ENCODE measurements at regions not wholly inside any gene's neighbourhood (a gene's known extent, or its start where the extent isn't known, plus 50 kb on each side); places are given as distances from the start of the nearest gene placed in this dataset.

- H3K9ac ChIP-seq (ENCODE audit: low read length), result no peak overlapping the region
- H3K36me3 ChIP-seq (ENCODE audit: insufficient read depth, low read length), result no peaks in the 10 kb centered on the region
- H3K9me3 ChIP-seq (ENCODE audit: low read length), result no peaks in the 10 kb centered on the region
- H3K4me3 ChIP-seq (ENCODE audit: low read depth in 1 of 2, low read length in 2 of 2), result no peak overlapping the region
- H3K27ac ChIP-seq (ENCODE audit: low read depth, low read length), result no peak overlapping the region
- peaks cover 7% of the 10 kb centered on the region for H3K4me1 ChIP-seq (ENCODE audit: insufficient read depth, low read length)
- H3K27me3 ChIP-seq (ENCODE audit: control insufficient read depth in 1 of 2, insufficient read depth in 2 of 2, low read length in 2 of 2), result no peaks in the 10 kb centered on the region
Observed at GRCh38 chr5:39992617-39993202, 567.9 kb upstream of the DAB2 start.

GRCh38 chr5:39986614-39987013 is 561.8 kb upstream of the DAB2 start:
- Histone ChIP-seq H3K36me3 (ENCODE audit: insufficient read depth, low read length) (no peaks in the 10 kb centered on the region), H3K27me3 (ENCODE audit: control insufficient read depth in 1 of 2, insufficient read depth in 2 of 2, low read length in 2 of 2) (no peaks in the 10 kb centered on the region), H3K9ac (ENCODE audit: low read length) (no peak overlapping the region), H3K9me3 (ENCODE audit: low read length) (no peaks in the 10 kb centered on the region), H3K4me3 (ENCODE audit: low read depth in 1 of 2, low read length in 2 of 2) (no peak overlapping the region), H3K27ac (ENCODE audit: low read depth, low read length) (no peak overlapping the region), H3K4me1 (ENCODE audit: insufficient read depth, low read length) (peaks cover 20% of the 10 kb centered on the region)

GRCh38 chr5:39980056-39980455 is 555.3 kb upstream of the DAB2 start:
- Histone ChIP-seq H3K27me3 (ENCODE audit: control insufficient read depth in 1 of 2, insufficient read depth in 2 of 2, low read length in 2 of 2) (no peaks in the 10 kb centered on the region), H3K27ac (ENCODE audit: low read depth, low read length) (no peak overlapping the region), H3K9me3 (ENCODE audit: low read length) (no peaks in the 10 kb centered on the region), H3K36me3 (ENCODE audit: insufficient read depth, low read length) (no peaks in the 10 kb centered on the region), H3K4me1 (ENCODE audit: insufficient read depth, low read length) (no peaks in the 10 kb centered on the region), H3K9ac (ENCODE audit: low read length) (no peak overlapping the region), H3K4me3 (ENCODE audit: low read depth in 1 of 2, low read length in 2 of 2) (no peak overlapping the region)

GRCh38 chr5:39977066-39977655 is 552.4 kb upstream of the DAB2 start:
- Histone ChIP-seq H3K27ac (ENCODE audit: low read depth, low read length) (no peak overlapping the region), H3K4me1 (ENCODE audit: insufficient read depth, low read length) (no peaks in the 10 kb centered on the region), H3K9ac (ENCODE audit: low read length) (no peak overlapping the region), H3K9me3 (ENCODE audit: low read length) (no peaks in the 10 kb centered on the region), H3K4me3 (ENCODE audit: low read depth in 1 of 2, low read length in 2 of 2) (no peak overlapping the region), H3K27me3 (ENCODE audit: control insufficient read depth in 1 of 2, insufficient read depth in 2 of 2, low read length in 2 of 2) (no peaks in the 10 kb centered on the region), H3K36me3 (ENCODE audit: insufficient read depth, low read length) (no peaks in the 10 kb centered on the region)

- H3K4me3 ChIP-seq (ENCODE audit: low read depth in 1 of 2, low read length in 2 of 2), result no peak overlapping the region
Observed at GRCh38 chr5:39970117-39970798, 545.5 kb upstream of the DAB2 start.

GRCh38 chr5:39968381-39968780 is 543.6 kb upstream of the DAB2 start:
- H3K9ac ChIP-seq (ENCODE audit: low read length), result no peak overlapping the region

More at GRCh38 chr5:39970117-39970798, 545.5 kb upstream of the DAB2 start:
- peaks cover 4% of the 10 kb centered on the region for H3K4me1 ChIP-seq (ENCODE audit: insufficient read depth, low read length)
- no peak overlapping the region for H3K9ac ChIP-seq (ENCODE audit: low read length)
- H3K36me3 ChIP-seq (ENCODE audit: insufficient read depth, low read length), result no peaks in the 10 kb centered on the region
- no peaks in the 10 kb centered on the region for H3K9me3 ChIP-seq (ENCODE audit: low read length)
- no peak overlapping the region for H3K27ac ChIP-seq (ENCODE audit: low read depth, low read length)
- H3K27me3 ChIP-seq (ENCODE audit: control insufficient read depth in 1 of 2, insufficient read depth in 2 of 2, low read length in 2 of 2), result no peaks in the 10 kb centered on the region

GRCh38 chr5:39955156-39955555 is 530.4 kb upstream of the DAB2 start:
- Histone ChIP-seq H3K4me1 (ENCODE audit: insufficient read depth, low read length) (no peaks in the 10 kb centered on the region), H3K27me3 (ENCODE audit: control insufficient read depth in 1 of 2, insufficient read depth in 2 of 2, low read length in 2 of 2) (no peaks in the 10 kb centered on the region), H3K9ac (ENCODE audit: low read length) (no peak overlapping the region)

More at GRCh38 chr5:39968381-39968780, 543.6 kb upstream of the DAB2 start:
- no peaks in the 10 kb centered on the region for H3K9me3 ChIP-seq (ENCODE audit: low read length)
- peaks cover 4% of the 10 kb centered on the region for H3K4me1 ChIP-seq (ENCODE audit: insufficient read depth, low read length)
- H3K27me3 ChIP-seq (ENCODE audit: control insufficient read depth in 1 of 2, insufficient read depth in 2 of 2, low read length in 2 of 2), result no peaks in the 10 kb centered on the region
- H3K36me3 ChIP-seq (ENCODE audit: insufficient read depth, low read length), result no peaks in the 10 kb centered on the region
- no peak overlapping the region for H3K4me3 ChIP-seq (ENCODE audit: low read depth in 1 of 2, low read length in 2 of 2)
- H3K27ac ChIP-seq (ENCODE audit: low read depth, low read length), result no peak overlapping the region

GRCh38 chr5:39951070-39951469 is 526.3 kb upstream of the DAB2 start:
- Histone ChIP-seq H3K27me3 (ENCODE audit: control insufficient read depth in 1 of 2, insufficient read depth in 2 of 2, low read length in 2 of 2) (no peaks in the 10 kb centered on the region), H3K4me1 (ENCODE audit: insufficient read depth, low read length) (no peaks in the 10 kb centered on the region), H3K27ac (ENCODE audit: low read depth, low read length) (no peak overlapping the region), H3K4me3 (ENCODE audit: low read depth in 1 of 2, low read length in 2 of 2) (no peak overlapping the region), H3K36me3 (ENCODE audit: insufficient read depth, low read length) (no peaks in the 10 kb centered on the region), H3K9me3 (ENCODE audit: low read length) (no peaks in the 10 kb centered on the region), H3K9ac (ENCODE audit: low read length) (no peak overlapping the region)

More at GRCh38 chr5:39955156-39955555, 530.4 kb upstream of the DAB2 start:
- no peak overlapping the region for H3K27ac ChIP-seq (ENCODE audit: low read depth, low read length)
- no peaks in the 10 kb centered on the region for H3K36me3 ChIP-seq (ENCODE audit: insufficient read depth, low read length)
- H3K4me3 ChIP-seq (ENCODE audit: low read depth in 1 of 2, low read length in 2 of 2), result no peak overlapping the region
- no peaks in the 10 kb centered on the region for H3K9me3 ChIP-seq (ENCODE audit: low read length)

- no peak overlapping the region for H3K27ac ChIP-seq (ENCODE audit: low read depth, low read length)
- no peaks in the 10 kb centered on the region for H3K4me1 ChIP-seq (ENCODE audit: insufficient read depth, low read length)
- no peak overlapping the region for H3K4me3 ChIP-seq (ENCODE audit: low read depth in 1 of 2, low read length in 2 of 2)
- no peak overlapping the region for H3K9ac ChIP-seq (ENCODE audit: low read length)
- H3K27me3 ChIP-seq (ENCODE audit: control insufficient read depth in 1 of 2, insufficient read depth in 2 of 2, low read length in 2 of 2), result no peaks in the 10 kb centered on the region
- H3K36me3 ChIP-seq (ENCODE audit: insufficient read depth, low read length), result no peaks in the 10 kb centered on the region
- H3K9me3 ChIP-seq (ENCODE audit: low read length), result no peaks in the 10 kb centered on the region
Observed at GRCh38 chr5:39948867-39949468, 524.2 kb upstream of the DAB2 start.

GRCh38 chr5:39948341-39948740 is 523.6 kb upstream of the DAB2 start:
- Histone ChIP-seq H3K4me1 (ENCODE audit: insufficient read depth, low read length) (no peaks in the 10 kb centered on the region), H3K9me3 (ENCODE audit: low read length) (no peaks in the 10 kb centered on the region), H3K9ac (ENCODE audit: low read length) (no peak overlapping the region), H3K27ac (ENCODE audit: low read depth, low read length) (no peak overlapping the region), H3K27me3 (ENCODE audit: control insufficient read depth in 1 of 2, insufficient read depth in 2 of 2, low read length in 2 of 2) (no peaks in the 10 kb centered on the region), H3K36me3 (ENCODE audit: insufficient read depth, low read length) (no peaks in the 10 kb centered on the region), H3K4me3 (ENCODE audit: low read depth in 1 of 2, low read length in 2 of 2) (no peak overlapping the region)

GRCh38 chr5:39947657-39948056 is 522.9 kb upstream of the DAB2 start:
- no peak overlapping the region for H3K27ac ChIP-seq (ENCODE audit: low read depth, low read length)
- no peaks in the 10 kb centered on the region for H3K4me1 ChIP-seq (ENCODE audit: insufficient read depth, low read length)
- no peaks in the 10 kb centered on the region for H3K36me3 ChIP-seq (ENCODE audit: insufficient read depth, low read length)
- no peaks in the 10 kb centered on the region for H3K9me3 ChIP-seq (ENCODE audit: low read length)
- no peak overlapping the region for H3K4me3 ChIP-seq (ENCODE audit: low read depth in 1 of 2, low read length in 2 of 2)
- no peaks in the 10 kb centered on the region for H3K27me3 ChIP-seq (ENCODE audit: control insufficient read depth in 1 of 2, insufficient read depth in 2 of 2, low read length in 2 of 2)
- H3K9ac ChIP-seq (ENCODE audit: low read length), result no peak overlapping the region
